Vagina (tissue), 2 donors: ENCODE measurements at regions not wholly inside any gene's neighbourhood (a gene's known extent, or its start where the extent isn't known, plus 50 kb on each side); places are given as distances from the start of the nearest gene placed in this dataset.

Experiments
- DNase-seq, 2 donors: peaks; one replicate each; pipeline ENCODE4 v3.0.0-alpha.2; 2017; ENCODE audit errors: extremely low spot score in 2 of 2
- H3K27ac ChIP-seq: fragments of 200-600 bp; sonication (generic); one replicate; pipeline ENCODE4 v1.5.1; 2019
- H3K27me3 ChIP-seq: fragments of 200-600 bp; sonication (generic); one replicate; pipeline ENCODE4 v1.5.1; 2019
- H3K36me3 ChIP-seq, 2 donors: fragments of 200-600 bp; sonication (generic); one replicate each; pipeline ENCODE4 v1.5.1; 2017 to 2019
- H3K4me1 ChIP-seq: fragments of 200-600 bp; sonication (generic); one replicate; pipeline ENCODE4 v1.5.1; 2019
- H3K4me3 ChIP-seq, 2 donors: fragments of 200-600 bp; sonication (generic); 1 replicate in 1 of 2; 2 replicates in 1 of 2; pipeline ENCODE4 v1.5.1; 2016 to 2019
- H3K9me3 ChIP-seq: fragments of 200-600 bp; sonication (generic); one replicate; pipeline ENCODE4 v1.5.1; 2019
- POLR2A ChIP-seq, 2 donors: fragments of 450-650 bp; IDR thresholded peaks; one replicate each; pipeline ENCODE4 v1.6.1; 2017; ENCODE audit warnings: antibody characterized with exemption in 2 of 2, mild to moderate bottlenecking in 2 of 2, moderate library complexity in 2 of 2
- POLR2AphosphoS5 ChIP-seq, 2 donors: sonication (generic); formaldehyde crosslinking; IDR thresholded peaks; one replicate each; pipeline ENCODE4 v1.9.0; 2017; ENCODE audit warnings: antibody characterized with exemption in 2 of 2, mild to moderate bottlenecking in 2 of 2, low read depth in 1 of 2; ENCODE audit not compliant: insufficient read depth in 1 of 2
- intact Hi-C: fragments of 100-400 bp; cut with DNase I; formaldehyde crosslinking; loops from one replicate; pipeline ENCODE4 v1.15.1; 2023
- TF ChIP-seq, protein P1 (sequence below), 3 experiments: fragments of 450-650 bp in 2 of 3; fragments of 200-600 bp in 1 of 3; sonication (generic) in 1 of 3; IDR thresholded peaks; one replicate each; pipeline ENCODE4 v1.5.1; 2017 to 2019; ENCODE audit warnings: antibody characterized with exemption in 3 of 3, mild to moderate bottlenecking in 2 of 3, moderate library complexity in 2 of 3

DNA sequence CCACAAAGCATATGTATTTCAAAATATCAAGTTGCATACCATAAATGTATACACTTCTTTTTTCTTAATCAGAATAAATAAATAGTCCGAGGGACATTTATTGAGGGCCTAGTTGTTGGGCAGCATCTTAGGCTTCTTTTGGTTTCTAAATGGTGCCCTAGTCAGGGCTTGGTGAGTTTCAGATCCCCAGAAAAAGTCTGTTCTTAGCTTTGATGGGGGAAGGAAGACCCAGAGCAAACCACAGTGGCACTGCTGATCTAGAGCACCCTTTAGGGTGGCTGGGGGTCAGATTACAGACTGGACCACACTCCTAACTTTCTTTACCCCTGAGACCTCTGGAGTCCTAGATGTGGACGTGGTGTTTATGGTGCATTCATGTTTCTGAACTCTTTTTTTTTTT, 97.8 kb downstream of the C9orf152 start:
- H3K27ac ChIP-seq, result no peak overlapping the region
- intact Hi-C loops, result no loop called here
- H3K4me1 ChIP-seq, result peaks cover 2% of the 10 kb centered on the region
- no peaks in the 10 kb centered on the region for H3K27me3 ChIP-seq
- no peak overlapping the region for H3K4me3 ChIP-seq
- TF ChIP-seq POLR2A (IDR thresholded peaks at IDR 0.05) (no peak), POLR2AphosphoS5 (IDR thresholded peaks at IDR 0.05; ENCODE audit: insufficient read depth in 1 of 2, low read depth in 1 of 2) (no peak)
- TF ChIP-seq, protein P1, sequence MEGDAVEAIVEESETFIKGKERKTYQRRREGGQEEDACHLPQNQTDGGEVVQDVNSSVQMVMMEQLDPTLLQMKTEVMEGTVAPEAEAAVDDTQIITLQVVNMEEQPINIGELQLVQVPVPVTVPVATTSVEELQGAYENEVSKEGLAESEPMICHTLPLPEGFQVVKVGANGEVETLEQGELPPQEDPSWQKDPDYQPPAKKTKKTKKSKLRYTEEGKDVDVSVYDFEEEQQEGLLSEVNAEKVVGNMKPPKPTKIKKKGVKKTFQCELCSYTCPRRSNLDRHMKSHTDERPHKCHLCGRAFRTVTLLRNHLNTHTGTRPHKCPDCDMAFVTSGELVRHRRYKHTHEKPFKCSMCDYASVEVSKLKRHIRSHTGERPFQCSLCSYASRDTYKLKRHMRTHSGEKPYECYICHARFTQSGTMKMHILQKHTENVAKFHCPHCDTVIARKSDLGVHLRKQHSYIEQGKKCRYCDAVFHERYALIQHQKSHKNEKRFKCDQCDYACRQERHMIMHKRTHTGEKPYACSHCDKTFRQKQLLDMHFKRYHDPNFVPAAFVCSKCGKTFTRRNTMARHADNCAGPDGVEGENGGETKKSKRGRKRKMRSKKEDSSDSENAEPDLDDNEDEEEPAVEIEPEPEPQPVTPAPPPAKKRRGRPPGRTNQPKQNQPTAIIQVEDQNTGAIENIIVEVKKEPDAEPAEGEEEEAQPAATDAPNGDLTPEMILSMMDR (IDR thresholded peaks at IDR 0.05), result no peak
- DNase-seq, result no peak
- no peaks in the 10 kb centered on the region for H3K36me3 ChIP-seq
- no peaks in the 10 kb centered on the region for H3K9me3 ChIP-seq

DNA sequence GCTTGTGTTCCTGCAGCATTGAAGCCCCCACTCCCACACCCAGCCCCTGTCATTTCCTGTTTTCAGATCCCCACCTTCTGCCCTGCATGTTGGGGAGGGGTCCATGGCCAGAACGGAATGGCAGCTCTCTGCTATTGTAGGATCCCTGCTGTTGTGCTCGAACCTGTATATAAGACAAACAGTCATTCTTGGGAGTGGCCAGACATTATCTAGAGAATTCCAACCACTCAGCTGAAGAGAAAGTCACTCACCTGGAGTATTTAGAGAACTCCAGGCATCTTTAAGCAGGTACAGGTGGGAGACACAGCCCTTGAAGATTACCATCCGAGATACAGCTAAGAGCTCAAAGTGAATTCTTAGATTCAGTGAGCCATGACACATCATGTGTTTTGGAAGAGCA, 96.1 kb downstream of the C9orf152 start:
- Histone ChIP-seq H3K4me3 (no peak overlapping the region), H3K4me1 (peaks cover 20% of the 10 kb centered on the region), H3K27ac (no peak overlapping the region), H3K36me3 (no peaks in the 10 kb centered on the region), H3K9me3 (no peaks in the 10 kb centered on the region), H3K27me3 (no peaks in the 10 kb centered on the region)
- TF ChIP-seq POLR2AphosphoS5 (IDR thresholded peaks at IDR 0.05; ENCODE audit: insufficient read depth in 1 of 2, low read depth in 1 of 2) (no peak), POLR2A (IDR thresholded peaks at IDR 0.05) (no peak)
- TF ChIP-seq, protein P1 (IDR thresholded peaks at IDR 0.05), result no peak
- intact Hi-C loops, result no loop called here
- no peak for DNase-seq

DNA sequence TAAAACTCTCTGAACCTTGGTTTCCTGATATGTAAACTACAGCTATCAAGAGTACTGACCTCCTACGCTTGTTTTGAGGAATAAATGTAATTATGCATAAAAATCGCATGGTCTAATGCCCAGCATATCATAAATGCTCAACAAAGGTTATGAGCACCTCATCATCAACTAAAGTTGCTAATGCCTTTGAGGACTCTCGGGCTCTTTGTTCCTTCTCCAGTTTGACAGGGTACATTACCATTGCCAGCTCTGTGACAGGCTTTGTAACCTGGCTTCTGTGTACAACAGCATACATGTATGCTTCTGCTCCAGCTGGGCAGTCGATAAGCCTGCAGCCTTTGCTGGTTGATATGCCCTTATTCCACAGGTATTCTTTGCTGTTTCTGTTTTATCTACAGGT, 95.2 kb downstream of the C9orf152 start:
- TF ChIP-seq, protein P1 (IDR thresholded peaks at IDR 0.05), result no peak
- TF ChIP-seq POLR2A (IDR thresholded peaks at IDR 0.05) (no peak), POLR2AphosphoS5 (IDR thresholded peaks at IDR 0.05; ENCODE audit: insufficient read depth in 1 of 2, low read depth in 1 of 2) (no peak)
- H3K9me3 ChIP-seq, result no peaks in the 10 kb centered on the region
- no peak for DNase-seq
- H3K27ac ChIP-seq, result no peak overlapping the region
- H3K4me1 ChIP-seq, result peaks cover 23% of the 10 kb centered on the region
- no peaks in the 10 kb centered on the region for H3K36me3 ChIP-seq
- no peak overlapping the region for H3K4me3 ChIP-seq
- intact Hi-C loops, result no loop called here
- no peaks in the 10 kb centered on the region for H3K27me3 ChIP-seq

DNA sequence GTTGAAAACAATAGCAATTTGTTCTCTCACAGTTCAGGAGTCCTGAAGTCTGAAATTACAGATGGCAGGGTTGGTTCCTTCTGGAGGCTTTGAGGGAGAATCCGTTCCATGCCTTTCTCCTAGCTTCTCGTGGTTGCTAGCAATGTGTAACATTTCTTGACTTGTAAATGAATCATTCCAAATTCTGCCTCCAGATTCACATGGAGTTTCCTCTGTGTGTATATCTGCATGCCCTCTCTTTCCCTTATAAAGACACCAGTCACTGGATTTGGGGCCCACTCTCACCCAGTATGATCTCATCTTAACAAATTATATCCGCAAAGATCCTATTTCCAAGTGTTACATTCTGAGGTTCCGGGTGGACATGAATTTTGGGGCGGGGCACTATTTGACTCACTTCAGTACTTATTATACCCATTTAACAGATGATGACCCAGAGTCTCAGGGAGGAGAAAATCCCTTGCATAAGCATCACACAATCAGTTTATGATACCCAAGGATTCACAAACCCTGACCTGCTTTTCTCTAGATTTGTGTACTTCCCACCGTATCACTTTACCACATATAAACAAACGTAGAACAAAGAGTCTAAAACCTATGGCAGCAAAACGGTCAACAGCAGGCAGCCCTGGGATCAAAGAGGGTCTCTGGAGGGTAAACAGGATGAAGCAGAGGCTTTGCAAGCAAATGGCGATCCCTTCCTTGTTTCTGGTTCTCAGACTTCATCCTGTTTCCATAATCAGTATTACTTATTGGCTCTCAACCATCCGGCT, 93.7 kb downstream of the C9orf152 start:
- TF ChIP-seq POLR2A (IDR thresholded peaks at IDR 0.05) (no peak), POLR2AphosphoS5 (IDR thresholded peaks at IDR 0.05; ENCODE audit: insufficient read depth in 1 of 2, low read depth in 1 of 2) (no peak)
- TF ChIP-seq, protein P1 (IDR thresholded peaks at IDR 0.05), result no peak
- no peak for DNase-seq
- H3K4me3 ChIP-seq, result no peak overlapping the region
- H3K9me3 ChIP-seq, result no peaks in the 10 kb centered on the region
- peaks cover 23% of the 10 kb centered on the region for H3K4me1 ChIP-seq
- no peaks in the 10 kb centered on the region for H3K27me3 ChIP-seq
- intact Hi-C loops, result no loop called here
- no peaks in the 10 kb centered on the region for H3K36me3 ChIP-seq
- H3K27ac ChIP-seq, result no peak overlapping the region

DNA sequence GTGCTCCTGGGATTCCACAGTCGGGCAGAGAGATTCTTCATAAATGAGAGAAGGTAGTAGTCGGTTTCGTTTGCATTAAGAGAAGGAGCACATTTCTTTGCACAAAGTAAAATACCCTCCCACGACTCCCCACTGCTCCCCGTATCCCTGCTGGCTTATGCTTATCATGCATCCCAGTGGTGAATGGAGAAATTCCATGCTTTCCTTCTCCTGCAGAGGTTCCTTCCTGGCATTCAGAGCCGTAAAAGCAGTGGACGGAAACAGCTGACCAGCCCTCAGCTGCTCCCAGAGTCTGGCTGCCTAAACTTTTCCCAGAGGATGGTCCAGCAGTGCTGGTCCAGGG, 93.1 kb downstream of the C9orf152 start:
- intact Hi-C loops, result no loop called here
- no peak for DNase-seq
- H3K36me3 ChIP-seq, result no peaks in the 10 kb centered on the region
- H3K27ac ChIP-seq, result no peak overlapping the region
- H3K4me3 ChIP-seq, result no peak overlapping the region
- TF ChIP-seq POLR2AphosphoS5 (IDR thresholded peaks at IDR 0.05; ENCODE audit: insufficient read depth in 1 of 2, low read depth in 1 of 2) (no peak), POLR2A (IDR thresholded peaks at IDR 0.05) (no peak)
- H3K27me3 ChIP-seq, result no peaks in the 10 kb centered on the region
- peaks cover 23% of the 10 kb centered on the region for H3K4me1 ChIP-seq
- no peaks in the 10 kb centered on the region for H3K9me3 ChIP-seq
